Osteoblast (primary cell): ENCODE measurements at regions not wholly inside any gene's neighbourhood (a gene's known extent, or its start where the extent isn't known, plus 50 kb on each side); places are given as distances from the start of the nearest gene placed in this dataset.

Experiments
- DNase-seq: peaks from one replicate; pipeline ENCODE4 v3.0.0; 2011; ENCODE audit warnings: low spot score, mixed read lengths; ENCODE audit not compliant: insufficient read length; ENCODE audit errors: missing footprints
- H2AFZ ChIP-seq: 2 replicates; pipeline ENCODE4 v1.6.0; 2011; ENCODE audit warnings: mild to moderate bottlenecking, low read length
- H3K27ac ChIP-seq: 2 replicates; pipeline ENCODE4 v1.5.1; 2011; ENCODE audit warnings: mild to moderate bottlenecking, low read depth, low read length, moderate library complexity
- H3K27me3 ChIP-seq: 2 replicates; pipeline ENCODE4 v1.6.0; 2012; ENCODE audit warnings: mild to moderate bottlenecking, control low read depth, inconsistent platforms, low read length, moderate library complexity; ENCODE audit not compliant: insufficient read depth
- H3K36me3 ChIP-seq: 2 replicates; pipeline ENCODE4 v1.5.1; 2011; ENCODE audit warnings: mild to moderate bottlenecking, low read length, control low read depth, moderate library complexity; ENCODE audit not compliant: insufficient read depth
- H3K4me1 ChIP-seq: 2 replicates; pipeline ENCODE4 v1.5.1; 2011; ENCODE audit warnings: mild to moderate bottlenecking, low read length, control low read depth, moderate library complexity; ENCODE audit not compliant: insufficient read depth
- H3K4me2 ChIP-seq: 2 replicates; pipeline ENCODE4 v1.6.0; 2011; ENCODE audit warnings: mild to moderate bottlenecking, low read length; ENCODE audit not compliant: insufficient read depth
- H3K4me3 ChIP-seq: fragments of 200-600 bp; sonication (generic); 3 replicates; pipeline ENCODE4 v1.5.1; 2012; ENCODE audit warnings: mild to moderate bottlenecking, low read length, inconsistent platforms; ENCODE audit not compliant: insufficient read depth
- H3K79me2 ChIP-seq: 2 replicates; pipeline ENCODE4 v1.6.0; 2012; ENCODE audit warnings: mild to moderate bottlenecking, low read length, control low read depth, inconsistent platforms; ENCODE audit not compliant: insufficient read depth
- H3K9me3 ChIP-seq: 2 replicates; pipeline ENCODE4 v1.5.1; 2011; ENCODE audit warnings: low read depth, low read length, control low read depth
- H4K20me1 ChIP-seq: 2 replicates; pipeline ENCODE4 v1.6.0; 2012; ENCODE audit warnings: mild to moderate bottlenecking, low read length, control low read depth; ENCODE audit not compliant: insufficient read depth
- TF ChIP-seq, protein P1 (sequence below): IDR thresholded peaks from 2 replicates; pipeline ENCODE4 v1.5.1; 2011; ENCODE audit warnings: mild to moderate bottlenecking, low read depth, low read length, moderate library complexity; ENCODE audit errors: extremely low read depth

DNA sequence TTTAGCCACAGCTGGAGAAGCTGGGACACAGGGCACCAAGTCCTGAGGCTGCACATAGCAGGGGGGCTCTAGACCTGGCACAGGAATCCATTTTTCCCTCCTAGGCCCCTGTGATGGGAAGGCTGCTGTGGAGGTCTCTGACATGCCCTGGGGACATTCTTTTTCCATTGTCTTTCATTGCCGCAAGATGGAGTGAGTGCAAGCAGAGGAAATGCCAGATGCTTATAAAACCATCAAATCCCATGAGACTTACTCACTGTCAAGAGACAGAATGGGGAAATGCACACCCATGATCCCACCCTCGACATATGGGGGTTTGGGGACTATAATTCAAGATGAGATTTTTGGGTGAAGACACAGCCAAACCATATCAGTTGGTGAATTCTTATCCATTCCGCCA lies 94.7 kb upstream of the FERD3L start:
- no peak overlapping the region for H3K4me3 ChIP-seq
- no peaks in the 10 kb centered on the region for H3K36me3 ChIP-seq
- no peak overlapping the region for H3K4me2 ChIP-seq
- TF ChIP-seq, protein P1, sequence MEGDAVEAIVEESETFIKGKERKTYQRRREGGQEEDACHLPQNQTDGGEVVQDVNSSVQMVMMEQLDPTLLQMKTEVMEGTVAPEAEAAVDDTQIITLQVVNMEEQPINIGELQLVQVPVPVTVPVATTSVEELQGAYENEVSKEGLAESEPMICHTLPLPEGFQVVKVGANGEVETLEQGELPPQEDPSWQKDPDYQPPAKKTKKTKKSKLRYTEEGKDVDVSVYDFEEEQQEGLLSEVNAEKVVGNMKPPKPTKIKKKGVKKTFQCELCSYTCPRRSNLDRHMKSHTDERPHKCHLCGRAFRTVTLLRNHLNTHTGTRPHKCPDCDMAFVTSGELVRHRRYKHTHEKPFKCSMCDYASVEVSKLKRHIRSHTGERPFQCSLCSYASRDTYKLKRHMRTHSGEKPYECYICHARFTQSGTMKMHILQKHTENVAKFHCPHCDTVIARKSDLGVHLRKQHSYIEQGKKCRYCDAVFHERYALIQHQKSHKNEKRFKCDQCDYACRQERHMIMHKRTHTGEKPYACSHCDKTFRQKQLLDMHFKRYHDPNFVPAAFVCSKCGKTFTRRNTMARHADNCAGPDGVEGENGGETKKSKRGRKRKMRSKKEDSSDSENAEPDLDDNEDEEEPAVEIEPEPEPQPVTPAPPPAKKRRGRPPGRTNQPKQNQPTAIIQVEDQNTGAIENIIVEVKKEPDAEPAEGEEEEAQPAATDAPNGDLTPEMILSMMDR = no peak
- no peaks in the 10 kb centered on the region for H3K4me1 ChIP-seq
- no peaks in the 10 kb centered on the region for H3K9me3 ChIP-seq
- no peaks in the 10 kb centered on the region for H3K79me2 ChIP-seq
- DNase-seq = no peak
- H3K27me3 ChIP-seq = no peaks in the 10 kb centered on the region
- H4K20me1 ChIP-seq = no peaks in the 10 kb centered on the region
- H3K27ac ChIP-seq = no peak overlapping the region
- H2AFZ ChIP-seq = no peak overlapping the region

DNA sequence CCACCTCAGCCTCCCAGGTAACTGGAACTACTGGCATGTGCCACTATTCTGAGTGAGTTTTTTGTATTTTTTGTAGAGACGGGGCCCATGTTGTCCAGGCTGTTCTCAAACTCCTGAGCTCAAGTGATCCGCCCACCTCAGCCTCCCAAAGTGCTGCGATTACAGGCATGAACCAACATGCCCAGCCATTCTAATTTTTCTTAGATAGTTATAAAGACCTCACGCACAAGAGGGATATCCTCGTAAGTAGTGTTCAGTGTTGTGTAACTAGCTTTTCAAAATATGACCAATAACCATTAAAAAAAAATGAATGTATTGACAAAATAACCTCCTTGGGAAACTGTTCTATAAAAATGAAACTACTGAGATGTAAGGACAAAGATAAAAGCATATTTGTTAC lies 90.5 kb upstream of the FERD3L start:
- Histone ChIP-seq H3K9me3 (no peaks in the 10 kb centered on the region), H3K4me3 (no peak overlapping the region), H3K27ac (no peak overlapping the region), H3K4me1 (no peaks in the 10 kb centered on the region), H4K20me1 (no peaks in the 10 kb centered on the region), H3K4me2 (no peak overlapping the region), H3K27me3 (no peaks in the 10 kb centered on the region), H2AFZ (no peak overlapping the region), H3K36me3 (no peaks in the 10 kb centered on the region), H3K79me2 (no peaks in the 10 kb centered on the region)
- TF ChIP-seq, protein P1 = no peak
- no peak for DNase-seq

DNA sequence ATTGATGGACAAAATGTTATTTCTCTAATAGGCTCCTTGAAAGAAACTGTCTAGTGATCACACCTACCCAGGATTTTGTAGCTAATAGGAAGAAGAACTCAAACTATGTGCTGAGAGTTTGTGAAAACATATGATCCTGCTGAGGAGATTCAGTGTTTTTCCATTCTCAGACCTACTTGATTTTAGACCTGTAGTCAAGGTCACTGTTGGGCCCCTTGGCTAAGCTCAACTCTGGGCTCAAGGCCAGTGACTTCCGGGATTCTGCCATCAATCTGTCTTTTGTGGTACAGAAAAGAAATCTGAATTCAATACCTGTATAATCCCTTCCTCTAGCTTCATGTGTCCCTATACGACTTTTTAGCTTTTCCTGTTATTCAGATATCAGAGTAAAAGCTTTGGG lies 79.7 kb upstream of the FERD3L start:
- H3K4me2 ChIP-seq = no peak overlapping the region

DNA sequence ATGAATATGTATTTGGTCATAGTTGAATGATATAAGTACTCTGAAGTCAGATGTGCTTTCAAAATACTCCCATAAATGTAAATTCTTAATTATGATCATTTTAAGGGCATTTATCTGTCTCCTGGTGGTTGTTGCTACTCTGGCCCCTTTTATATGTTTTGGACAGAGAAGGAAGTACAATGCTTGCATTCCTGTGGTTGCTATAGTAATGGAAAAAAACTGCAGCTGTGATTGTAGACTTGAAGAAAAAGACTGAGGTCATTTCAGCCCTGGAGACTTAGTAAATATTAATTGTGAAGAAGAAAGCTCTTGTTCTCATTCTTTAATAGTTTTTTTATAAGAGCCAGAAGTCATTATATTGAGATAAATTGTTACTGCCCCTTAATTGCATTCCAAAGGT lies 70.2 kb upstream of the FERD3L start:
- Histone ChIP-seq H2AFZ (no peak overlapping the region), H4K20me1 (no peaks in the 10 kb centered on the region), H3K36me3 (no peaks in the 10 kb centered on the region), H3K4me2 (no peak overlapping the region), H3K4me3 (no peak overlapping the region), H3K27me3 (no peaks in the 10 kb centered on the region), H3K9me3 (no peaks in the 10 kb centered on the region), H3K27ac (peak overlapping the region; percentile 39), H3K4me1 (peaks cover 10% of the 10 kb centered on the region), H3K79me2 (no peaks in the 10 kb centered on the region)
- TF ChIP-seq, protein P1 = no peak
- peak; percentile 79 for DNase-seq

More for the DNA sequence above, 79.7 kb upstream of the FERD3L start:
- Histone ChIP-seq H4K20me1 (no peaks in the 10 kb centered on the region), H2AFZ (no peak overlapping the region), H3K4me1 (no peaks in the 10 kb centered on the region), H3K4me3 (no peak overlapping the region), H3K79me2 (no peaks in the 10 kb centered on the region), H3K27me3 (no peaks in the 10 kb centered on the region), H3K9me3 (no peaks in the 10 kb centered on the region), H3K27ac (no peak overlapping the region), H3K36me3 (no peaks in the 10 kb centered on the region)
- DNase-seq = no peak
- TF ChIP-seq, protein P1 = no peak
